GF-D8 (cell line): ENCODE measurements at regions not wholly inside any gene's neighbourhood (a gene's known extent, or its start where the extent isn't known, plus 50 kb on each side); places are given as distances from the start of the nearest gene placed in this dataset.
"Not testable (repeated sequence)": the region's sequence is repeated elsewhere in the genome, so short reads cannot be mapped to it uniquely, and the experiment has no call there.

Experiments
- DNase-seq: peaks from one replicate; lab custom pipeline; 2025; lab: John Stamatoyannopoulos, UW

DNA sequence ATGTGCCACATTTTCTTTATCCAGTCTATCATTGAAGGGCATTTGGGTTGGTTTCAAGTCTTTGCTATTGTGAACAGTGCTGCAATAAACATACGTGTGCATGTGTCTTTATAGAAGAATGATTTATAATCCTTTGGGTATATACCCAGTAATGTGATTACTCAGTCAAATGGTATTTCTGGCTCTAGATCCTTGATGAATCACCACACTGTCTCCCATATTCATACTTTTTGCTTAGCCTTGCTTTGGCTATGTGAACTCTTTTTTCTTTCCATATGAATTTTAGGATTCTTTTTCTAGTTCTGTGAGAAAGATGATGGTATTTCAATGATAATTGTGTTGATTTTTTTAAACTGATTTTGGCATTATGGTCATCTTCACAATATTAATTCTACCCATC is 530.1 kb downstream of the SLC6A15 start:
- not testable (repeated sequence) for DNase-seq

DNA sequence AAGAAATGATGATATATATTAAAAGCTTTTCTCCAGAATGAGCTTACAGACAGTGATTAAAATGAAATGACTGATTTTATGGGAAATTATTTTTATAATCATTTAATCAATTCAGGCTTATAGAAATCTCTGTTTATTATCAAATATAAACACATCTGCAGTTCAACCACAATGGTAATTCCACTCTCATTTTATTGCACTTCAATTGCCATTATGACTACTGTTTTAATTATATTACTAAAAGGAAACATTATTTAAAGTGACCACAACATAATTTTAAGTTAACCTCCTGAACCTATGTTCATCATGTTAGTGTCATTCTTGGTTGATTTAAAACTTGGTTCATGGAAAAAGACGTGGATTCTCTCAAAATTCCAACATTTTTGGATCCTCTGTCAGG is 536.3 kb downstream of the SLC6A15 start:
- no peak for DNase-seq

DNA sequence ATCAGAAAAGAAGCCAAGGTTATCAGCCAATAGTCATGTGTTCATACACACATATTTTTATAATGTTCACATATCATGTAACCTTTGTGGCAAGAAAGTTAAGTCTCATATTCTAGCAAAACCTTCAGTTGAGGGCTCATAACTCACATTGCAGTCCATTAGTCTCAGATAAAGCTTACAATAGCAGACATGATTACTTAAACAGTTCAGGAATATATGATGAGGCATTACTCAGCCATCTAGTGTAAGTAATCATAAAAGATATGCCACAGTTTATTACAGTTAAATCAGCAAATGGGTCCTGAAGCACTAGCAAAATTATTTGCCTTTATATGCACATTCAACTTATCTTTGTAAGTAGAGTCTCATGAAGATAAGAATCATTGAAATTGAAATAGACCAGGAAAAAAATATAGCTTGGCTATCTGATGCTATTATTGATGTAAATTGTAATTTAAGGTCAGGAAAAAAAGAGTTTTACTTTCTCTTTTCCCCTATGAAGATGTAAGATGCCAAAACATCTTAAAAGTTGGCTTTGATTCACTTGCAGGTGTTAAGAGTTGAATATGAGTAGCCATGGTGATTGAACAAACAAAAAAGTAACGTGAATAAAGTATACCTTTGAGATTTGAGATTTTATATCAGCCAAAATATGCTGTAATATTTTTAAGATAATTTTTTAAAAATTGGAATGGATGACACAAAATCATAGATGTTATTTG is 537.0 kb downstream of the SLC6A15 start:
- DNase-seq: no peak

DNA sequence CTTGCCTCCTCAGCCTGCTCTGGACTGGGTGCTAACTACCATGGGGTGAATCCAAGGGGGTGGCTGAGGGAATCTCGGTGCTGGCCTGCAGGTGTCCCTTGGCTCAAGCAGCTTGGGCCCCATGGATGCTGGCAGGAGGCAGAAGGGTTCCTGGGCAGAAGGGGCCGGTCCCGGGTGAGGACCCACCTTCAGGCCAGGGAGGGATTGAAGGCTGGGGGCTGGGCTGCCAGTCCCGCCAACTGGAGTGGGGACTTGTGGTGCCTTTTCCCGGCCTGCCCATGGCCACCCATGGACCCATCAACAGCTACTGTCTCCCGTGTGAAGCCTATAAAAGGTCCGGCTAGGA is 550.1 kb downstream of the SLC6A15 start:
- no peak for DNase-seq

DNA sequence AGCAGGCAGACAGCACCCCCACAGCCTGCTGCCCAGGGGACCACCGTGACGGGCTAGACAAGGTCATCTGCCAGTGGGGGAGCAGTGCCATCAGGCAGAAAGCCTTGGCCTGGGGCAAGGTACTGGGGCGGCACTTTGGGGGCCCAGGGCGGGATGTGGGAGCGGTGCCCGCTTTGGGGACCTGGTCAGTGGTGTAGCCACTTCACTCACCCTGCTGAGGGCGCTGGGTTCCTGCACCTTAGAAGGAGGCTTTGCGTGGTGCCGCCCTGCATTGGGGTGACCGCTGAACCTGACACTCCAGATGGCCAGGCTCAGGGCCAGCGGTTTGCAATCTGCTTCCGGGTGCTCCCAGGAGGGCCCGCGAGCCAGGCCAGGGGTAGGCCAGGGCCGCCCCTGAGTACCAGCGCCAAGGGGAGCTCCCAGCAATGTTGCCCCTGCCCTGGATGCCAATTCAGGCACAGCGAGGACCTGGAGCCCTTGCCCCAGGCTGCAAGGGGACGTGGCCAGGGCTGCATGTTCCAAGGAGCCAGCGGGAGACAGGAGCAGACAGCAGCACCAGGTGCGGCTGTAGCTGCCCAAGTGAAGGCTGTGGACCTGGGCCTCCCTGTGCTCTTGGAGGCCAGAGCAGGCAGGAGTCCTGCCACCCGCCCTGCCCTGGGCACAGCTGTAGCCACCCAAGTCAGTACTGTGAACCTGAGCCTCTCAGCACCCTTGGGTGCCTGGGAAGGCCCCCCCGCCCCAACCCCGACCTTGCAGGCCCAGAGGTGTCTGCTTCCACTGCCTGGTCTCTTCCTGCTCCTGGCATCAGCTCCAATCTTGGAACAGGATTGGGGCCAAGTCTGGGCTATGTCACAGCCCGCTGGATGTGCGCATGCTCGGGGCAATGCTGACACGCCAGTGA is 550.7 kb downstream of the SLC6A15 start:
- DNase-seq: no peak

DNA sequence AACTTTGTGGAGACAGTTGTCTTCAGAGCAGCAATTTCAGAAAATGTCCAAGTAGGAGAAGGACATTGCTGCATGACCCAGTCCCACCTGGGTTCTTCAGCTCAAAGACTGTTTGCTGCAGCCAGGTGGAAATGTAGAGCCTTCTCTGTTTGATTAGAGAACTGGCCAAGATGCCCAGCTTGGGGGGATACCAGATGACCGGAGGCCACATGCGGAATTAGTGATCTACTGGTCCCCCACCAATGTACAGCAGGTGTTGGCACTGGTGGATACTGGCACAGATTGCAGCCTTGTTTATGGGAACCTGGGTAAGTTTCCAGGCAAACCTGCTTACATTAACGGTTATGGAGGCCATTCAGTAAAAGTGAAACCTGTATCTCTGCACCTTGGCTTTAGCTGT is 555.3 kb downstream of the SLC6A15 start:
- no peak for DNase-seq

DNA sequence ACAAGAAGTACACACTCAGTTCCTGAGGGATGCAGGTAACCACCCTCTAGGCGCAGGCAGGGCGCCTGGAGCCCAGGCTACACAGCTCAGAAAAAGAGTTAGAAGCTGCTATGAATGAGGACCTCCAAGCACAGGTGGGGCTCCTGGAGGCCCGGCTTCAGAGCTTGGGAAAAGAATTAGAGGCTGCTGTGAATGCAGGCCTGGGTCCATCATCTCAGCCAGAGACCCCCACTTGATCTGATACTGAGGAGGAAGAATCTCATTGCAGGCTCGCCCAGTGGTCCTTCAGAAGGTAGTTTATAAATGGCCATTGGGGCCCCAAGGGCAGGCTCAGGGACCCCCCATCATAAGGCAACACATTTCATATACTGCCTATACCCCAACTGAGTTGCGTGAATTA is 556.4 kb downstream of the SLC6A15 start:
- DNase-seq: no peak

DNA sequence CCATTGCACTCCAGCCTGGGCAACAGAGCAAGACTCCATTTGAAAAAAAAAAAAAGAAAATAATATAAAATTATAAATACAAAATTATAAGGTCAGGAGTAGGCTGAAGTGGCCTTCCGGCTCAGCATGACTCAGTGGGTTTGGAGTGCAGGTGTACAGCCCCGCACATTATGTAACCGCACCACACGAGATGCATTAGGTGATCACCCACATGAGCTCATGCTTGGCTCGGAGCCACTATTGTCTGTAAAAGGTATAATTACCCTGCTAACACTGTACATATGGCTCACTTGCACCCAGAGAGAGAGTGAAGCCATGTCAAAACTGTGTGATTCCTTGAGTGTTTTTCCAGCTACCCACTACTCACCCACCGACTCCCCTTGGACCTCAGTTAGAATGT is 557.0 kb downstream of the SLC6A15 start:
- DNase-seq: no peak

DNA sequence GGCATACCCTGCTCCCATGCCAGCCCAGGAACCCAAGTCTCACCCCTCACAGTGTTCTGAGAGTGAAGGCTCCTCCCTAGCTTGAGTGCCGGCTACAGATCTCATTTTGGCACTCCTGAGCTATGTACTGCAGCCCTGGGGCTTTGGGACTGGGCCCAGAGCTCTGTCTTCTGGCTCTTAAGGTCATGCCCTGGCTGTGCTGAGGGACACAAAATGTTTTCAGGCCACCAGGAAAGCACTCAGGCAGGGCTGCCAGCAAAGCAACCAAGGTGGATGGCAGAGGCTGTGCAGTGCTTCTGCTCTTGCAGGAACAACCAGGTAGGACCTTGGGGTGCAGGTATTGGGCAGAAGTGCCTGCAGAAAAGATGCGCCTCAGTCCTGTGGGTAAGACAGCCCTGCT is 564.0 kb downstream of the SLC6A15 start:
- DNase-seq: no peak

DNA sequence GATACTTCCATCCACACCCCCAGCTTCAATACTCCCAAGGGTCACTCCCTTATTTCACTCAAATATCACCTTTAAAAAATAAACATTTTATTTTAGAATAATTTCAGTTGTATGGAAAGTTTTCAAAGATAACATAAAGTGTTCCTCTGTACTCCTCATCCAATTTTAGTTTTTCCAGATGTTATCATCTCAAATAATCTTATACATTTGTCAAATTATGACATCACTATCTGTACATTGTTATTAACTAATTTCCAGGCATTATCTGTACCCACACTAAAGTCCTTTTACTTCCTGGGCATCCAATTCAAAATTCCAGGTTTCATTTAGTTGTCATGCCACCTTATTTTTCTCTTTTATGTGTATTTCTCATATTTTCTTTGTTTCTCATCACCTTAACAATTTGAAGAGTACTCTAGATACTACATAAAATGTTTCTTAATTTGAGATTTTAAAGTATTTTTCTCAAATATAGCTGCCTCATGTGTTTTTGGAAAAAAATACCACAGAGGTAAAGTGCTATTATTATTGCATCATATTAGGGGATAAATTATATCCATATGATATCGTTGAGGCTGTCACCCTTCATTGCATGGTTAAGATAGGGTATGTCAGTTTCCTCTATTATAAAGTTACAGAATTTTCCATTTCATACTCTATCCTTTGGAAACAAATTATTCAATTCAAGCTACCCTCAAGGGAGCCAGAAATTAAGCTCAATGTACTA is 571.0 kb downstream of the SLC6A15 start:
- no peak for DNase-seq

DNA sequence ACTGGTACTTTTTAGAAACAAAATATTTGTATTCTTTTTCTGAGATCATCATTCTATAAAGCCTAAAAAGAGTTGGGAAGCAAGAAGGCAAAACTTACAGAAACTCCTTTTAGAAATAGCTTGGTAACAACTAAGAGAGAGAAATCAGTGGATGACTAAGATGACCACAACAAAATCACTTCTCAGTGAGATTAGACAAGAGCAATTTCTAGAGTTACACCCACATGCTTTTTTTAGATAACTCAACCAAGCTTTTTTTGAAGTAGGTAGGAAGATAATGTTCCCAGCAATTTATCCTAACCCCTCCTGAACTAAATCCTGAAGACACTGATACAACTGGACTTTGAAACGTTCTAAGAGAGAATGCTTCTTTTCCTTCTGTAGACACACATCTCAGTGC is 576.4 kb downstream of the SLC6A15 start:
- DNase-seq: no peak

DNA sequence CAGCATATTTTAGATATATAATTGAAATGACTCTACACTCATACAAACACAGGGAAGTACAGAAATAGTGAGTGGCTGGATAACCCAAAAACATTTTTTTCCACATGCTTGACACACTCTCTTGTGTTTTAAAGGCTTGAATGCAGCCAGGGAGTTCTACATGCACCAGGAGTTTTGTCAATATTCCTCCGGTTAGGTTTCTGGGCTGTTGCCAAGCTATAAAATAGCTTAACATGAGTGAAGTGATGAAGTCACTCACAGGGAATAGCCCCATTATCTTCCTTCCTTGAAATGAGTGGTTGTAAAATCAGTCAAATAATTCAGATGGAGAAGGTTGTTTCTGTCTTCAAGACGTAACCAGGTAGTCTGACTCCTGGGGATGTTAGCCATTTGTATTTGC is 582.7 kb downstream of the SLC6A15 start:
- DNase-seq: no peak

DNA sequence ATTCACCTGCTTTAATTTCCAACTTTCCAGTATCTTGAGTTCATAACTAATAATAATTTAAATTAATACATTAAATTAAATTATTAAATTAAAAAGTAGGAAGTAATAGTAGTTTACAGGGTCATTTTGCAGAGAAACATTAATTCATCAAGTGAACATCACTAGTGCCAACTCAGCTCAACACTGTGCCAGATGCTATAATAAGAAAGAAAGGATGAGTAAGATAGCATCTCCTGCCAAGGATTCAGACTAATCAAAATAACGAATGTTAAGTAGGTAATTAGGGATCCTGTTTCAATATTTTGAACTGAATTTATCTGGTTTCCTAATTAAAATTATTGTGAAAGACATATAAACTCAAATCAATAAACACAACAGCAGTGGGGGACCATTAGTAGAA is 596.7 kb downstream of the SLC6A15 start:
- DNase-seq: no peak

DNA sequence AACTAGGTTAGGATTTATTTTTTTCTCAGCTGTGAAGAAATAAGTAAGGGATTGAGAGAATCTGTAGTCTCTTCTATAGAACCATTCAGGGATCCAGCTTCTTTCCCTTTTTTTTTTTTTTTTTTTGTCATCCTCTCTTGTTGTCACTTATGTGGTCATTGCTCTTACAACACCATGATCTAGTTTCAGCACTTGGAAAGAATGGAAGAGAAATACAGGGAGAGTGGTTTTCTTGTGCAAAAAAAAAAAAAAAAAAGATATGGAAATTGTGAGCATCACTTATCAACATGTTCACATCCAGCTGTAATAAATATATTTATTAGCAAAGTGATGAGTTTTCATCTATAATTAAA is 599.3 kb downstream of the SLC6A15 start:
- no peak for DNase-seq

DNA sequence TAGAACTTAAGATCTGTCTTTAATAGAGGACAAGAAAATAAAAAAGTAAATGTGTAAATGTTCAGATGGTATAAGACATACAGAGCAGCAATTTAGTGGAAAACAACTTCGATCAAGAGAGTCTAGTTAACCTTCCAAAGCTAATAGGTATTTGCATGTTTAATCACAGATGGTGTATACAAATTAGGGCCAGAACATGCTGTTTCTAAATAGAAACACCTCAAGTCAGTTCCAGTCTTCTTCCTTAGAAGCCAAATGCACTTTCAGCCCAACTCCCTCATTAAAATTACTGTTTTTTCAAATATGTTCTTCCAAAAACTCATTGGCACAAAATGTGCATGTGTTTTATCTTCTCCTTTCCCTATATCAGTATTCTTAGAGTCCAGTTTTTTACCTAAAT is 604.4 kb downstream of the SLC6A15 start:
- no peak for DNase-seq

DNA sequence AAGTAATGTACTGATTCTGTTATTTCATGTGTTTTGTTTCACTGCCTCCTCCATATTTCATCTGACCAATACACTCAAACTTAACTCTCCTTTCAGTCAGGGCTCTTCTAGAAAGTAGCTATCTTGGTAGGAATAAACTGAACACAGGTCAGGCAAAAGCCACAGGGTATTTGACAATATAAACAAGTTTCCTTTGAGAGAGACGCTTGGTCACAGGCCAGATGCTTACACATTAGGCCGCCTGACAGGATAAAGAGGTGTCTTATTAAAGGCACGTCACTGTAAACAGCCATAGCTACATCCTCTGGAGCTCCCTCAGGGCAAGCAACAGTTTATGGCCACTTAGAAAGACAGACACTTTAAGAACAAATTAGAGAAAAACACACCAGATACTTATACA is 607.5 kb downstream of the SLC6A15 start:
- no peak for DNase-seq

DNA sequence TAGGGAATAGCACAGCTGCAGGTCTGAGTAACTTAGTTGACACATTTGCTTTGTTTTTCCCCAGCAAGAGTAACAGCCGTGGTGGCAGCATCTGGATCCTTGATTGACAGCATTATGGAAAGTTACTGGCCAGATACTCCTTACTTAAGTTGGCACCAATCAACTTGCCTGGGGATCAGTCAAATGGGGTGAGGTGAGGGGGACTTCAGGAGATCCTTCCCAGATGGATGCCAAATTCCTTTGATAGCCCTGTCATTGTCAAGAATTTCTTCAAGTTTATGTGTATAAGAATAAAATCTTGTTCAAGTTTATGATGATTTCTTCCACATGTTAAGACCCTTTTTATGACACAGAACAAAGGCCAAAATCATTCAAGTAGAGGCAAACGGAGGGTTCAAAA is 618.4 kb downstream of the SLC6A15 start:
- DNase-seq: no peak

DNA sequence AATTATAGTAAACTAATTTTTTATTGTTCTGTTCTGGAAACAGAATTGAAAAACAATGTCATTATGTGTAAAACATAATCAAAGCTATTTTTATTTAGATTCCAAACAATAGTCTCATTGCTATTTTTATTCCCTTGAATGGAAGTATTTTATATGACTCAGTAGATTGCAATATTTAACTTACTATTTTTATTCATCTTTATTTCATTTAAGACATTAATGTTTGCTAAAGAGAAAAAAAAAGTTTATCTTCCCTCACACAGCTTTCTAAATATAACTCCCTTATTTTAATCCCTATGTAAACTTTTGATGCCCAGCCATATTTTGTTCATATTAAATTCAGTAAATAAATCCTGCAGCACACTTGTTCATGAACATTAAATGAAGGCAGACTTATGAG is 622.4 kb downstream of the SLC6A15 start:
- no peak for DNase-seq

DNA sequence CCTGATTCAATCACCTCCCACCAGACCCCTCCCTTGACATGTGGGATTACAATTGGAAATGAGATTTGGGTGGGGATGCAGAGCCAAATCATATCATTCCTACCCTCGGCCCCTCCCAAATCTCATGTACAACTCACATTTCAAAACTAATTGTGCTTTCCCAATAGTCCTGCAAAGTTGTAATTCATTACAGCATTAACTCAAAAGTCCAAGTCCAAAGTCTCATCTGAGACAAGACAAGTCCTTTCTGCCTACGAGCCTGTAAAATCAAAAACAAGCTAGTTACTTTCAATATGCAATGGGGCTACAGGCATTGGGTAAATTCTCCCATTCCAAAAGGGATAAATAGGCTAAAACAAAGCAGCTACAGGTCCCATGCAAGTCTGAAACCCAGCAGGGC is 634.6 kb downstream of the SLC6A15 start:
- no peak for DNase-seq

DNA sequence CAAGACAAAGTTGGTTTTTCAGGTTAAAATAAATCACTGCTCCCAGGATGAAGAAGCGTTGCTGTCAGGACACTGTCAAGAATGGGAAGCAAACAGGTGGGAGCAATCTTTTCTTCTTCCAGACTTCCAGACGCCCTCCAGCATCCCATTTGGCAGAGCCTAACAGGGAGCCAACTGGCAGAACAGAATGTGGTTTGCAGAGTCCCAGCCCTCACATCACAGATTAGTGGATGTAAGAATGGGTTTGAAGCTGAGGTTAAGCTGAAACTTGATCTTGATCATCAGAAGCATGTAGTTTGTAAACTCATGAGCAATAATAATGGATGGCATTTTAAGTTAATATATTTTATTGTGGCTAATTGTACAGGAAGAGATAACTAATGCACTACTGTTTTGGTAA is 636.4 kb downstream of the SLC6A15 start:
- DNase-seq: no peak

DNA sequence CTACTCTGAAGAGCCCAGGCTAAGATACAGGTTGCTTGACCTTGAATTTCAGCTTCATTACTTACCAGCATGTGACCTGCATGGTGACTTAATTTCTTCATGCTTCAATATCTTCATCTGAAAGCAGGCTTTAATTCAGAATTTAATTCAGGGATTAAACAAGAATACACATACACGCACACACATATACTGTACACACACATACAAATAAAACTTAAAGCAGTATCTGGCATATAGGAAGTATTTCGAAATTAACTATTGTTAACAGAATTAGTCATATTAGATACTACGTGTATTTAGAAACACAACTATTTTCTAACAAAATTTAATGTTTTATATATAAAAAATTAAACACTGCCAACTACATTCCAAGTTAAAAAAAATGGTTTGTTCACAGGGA is 640.3 kb downstream of the SLC6A15 start:
- DNase-seq: no peak

DNA sequence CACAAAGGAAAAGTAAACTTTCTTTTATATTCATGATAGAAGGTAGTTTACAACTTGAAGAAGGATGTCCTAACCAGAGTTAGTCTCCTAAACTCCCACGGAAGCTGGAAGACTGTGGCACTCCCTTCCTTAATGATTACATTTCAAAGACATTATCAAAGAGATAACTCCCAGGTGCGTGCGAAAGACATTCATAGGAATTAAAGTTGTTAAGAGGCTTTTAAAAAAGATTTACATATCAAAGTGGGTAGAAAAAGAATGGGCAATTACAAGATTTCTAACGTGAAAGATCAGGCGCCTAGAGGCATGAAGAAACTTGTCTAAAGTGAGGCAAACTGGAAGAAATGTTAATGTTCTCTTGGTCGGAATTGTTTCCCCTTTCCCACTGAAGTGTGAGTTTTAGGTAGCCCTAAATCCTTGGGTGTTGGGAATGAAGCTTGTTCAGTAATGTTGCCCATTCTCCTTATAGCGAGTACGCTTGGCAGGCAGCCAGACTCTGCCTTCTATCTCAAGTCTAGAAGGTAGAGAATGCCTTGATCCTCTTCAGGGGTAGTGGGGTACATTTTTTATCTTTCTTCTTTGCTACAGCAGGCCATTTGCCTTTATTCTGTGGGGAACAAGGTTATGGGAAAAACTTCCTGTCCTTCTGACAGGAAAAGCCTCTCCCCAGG is 642.0 kb downstream of the SLC6A15 start:
- DNase-seq: no peak

DNA sequence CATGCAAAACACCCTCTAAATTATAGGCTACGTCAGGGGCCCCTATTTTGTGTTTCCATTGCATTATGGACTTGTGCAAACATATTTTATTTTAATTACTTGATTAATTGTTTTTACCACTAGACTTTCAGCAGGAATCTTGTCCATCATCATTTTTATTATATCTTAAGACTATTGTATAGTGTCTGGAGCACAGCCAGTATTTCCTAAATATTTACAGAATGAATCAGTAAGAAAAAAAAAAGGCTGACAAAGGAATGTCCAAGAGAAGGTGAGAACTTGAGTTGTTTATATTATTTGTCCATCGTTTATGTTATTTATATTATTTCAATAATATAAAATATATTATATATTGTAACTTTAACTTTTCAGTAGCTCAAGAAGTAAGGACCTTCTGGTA is 664.7 kb downstream of the SLC6A15 start:
- DNase-seq: no peak
